Stimulated activated CD4-positive, alpha-beta T cell treated with anti-CD3 and anti-CD28 coated beads, TNF-alpha, amount 100 ng/mL, for 4 hours (primary cell): ENCODE measurements at regions not wholly inside any gene's neighbourhood (a gene's known extent, or its start where the extent isn't known, plus 50 kb on each side); places are given as distances from the start of the nearest gene placed in this dataset.
"Not testable (repeated sequence)": the region's sequence is repeated elsewhere in the genome, so short reads cannot be mapped to it uniquely, and the experiment has no call there.

ENCODE experiments used
- DNase-seq, 3 experiments: peaks; one replicate each; pipeline ENCODE4 v3.0.0-alpha.2; 2020; ENCODE audit warnings: low read depth in 3 of 3

DNA sequence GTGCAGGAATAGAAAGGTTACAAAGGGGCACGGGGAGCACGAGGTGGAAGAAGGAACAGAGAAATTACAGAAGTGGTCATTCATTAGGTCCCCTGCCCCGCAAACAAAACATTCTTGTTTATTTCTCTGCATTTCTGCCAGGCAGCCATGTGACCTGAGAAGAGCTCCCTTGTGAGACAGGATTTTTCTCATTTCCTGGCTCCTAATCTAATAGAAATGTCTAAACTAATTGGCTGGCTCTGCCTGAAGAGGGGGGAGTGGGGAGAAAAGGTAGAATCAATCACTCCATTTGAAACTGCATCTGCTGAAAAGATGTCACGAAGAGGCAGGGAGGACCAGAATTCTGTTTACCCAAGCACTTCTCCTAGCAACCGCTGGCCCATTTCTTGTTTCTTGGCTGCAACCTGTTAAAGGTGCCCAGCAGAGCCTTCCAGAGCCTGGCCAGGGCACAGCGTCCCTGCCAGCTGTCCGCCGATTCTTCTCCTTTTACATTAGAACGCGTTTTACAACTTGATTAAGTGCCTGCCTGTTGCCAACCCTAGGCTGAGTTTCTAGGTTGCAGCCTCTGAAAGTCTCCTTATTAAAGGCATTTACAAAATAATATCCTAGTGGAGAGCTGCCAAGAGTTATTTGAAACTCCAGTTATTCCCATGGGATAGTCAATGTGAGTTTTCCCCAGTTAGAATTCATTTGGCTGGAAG is 1227.6 kb downstream of the TYW1 start:
- DNase-seq, result no peak

DNA sequence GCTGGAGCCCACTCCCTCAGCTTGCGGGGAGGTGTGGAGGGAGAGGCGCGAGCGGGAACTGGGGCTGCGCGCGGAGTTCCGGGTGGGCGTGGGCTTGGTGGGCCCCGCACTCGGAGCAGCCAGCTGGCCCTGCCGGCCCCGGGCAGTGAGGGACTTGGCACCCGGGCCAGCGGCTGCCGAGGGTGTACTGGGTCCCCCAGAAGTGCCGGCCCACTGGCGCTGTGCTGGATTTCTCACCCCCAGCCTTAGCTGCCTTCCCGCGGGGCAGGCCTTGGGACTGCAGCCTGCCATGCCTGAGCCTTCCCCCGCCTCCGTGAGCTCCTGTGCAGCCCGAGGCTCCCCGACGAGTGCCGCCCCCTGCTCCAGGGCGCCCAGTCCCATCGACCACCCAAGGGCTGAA is 1234.4 kb downstream of the TYW1 start:
- not testable (repeated sequence) for DNase-seq

DNA sequence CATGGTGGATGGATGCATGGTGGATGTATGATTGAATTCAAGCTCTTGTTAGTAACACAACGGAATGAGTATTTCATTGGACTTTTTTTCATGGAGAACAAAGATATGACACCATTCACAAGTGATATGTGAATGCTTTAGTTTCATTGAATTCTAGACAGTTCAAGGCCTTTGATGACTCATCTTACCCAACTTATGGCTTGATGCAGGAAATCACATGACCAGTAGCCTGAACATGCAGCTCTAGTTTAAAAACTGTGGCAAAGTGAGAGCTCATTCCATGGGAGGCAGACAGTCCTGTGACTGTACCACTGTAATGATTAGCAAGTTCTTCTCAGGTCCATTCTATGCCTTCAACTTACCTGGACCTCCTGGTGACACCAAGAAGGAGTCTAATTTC is 1239.3 kb downstream of the TYW1 start:
- no peak for DNase-seq

DNA sequence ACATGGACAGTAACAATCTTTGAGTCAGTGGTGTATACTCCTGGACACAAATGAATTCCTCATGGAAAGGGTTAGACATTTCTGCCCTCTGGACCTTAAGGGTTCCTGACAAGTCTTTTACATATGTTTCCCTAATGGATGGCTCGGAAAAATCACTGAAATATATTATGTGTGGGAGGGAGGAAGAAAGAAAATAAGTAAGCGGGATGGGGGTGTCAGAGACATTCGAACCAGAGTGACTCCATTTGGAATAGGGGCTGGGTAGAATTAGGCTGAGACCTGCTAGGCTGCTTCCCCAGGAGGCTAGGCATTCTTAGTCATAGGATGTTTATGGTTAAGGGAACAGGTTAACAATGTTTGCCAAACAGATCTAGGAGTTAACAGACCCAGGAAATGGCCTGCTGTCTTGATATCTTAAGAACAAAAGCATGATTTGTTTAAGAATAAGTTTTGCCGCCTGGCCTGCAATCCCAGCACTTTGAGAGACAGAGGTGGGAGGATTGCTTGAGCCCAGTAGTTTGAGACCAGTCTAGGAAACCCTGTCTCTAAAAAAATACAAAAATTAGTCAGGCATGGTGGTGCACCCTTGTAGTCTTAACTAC is 1241.7 kb downstream of the TYW1 start:
- DNase-seq, result no peak

DNA sequence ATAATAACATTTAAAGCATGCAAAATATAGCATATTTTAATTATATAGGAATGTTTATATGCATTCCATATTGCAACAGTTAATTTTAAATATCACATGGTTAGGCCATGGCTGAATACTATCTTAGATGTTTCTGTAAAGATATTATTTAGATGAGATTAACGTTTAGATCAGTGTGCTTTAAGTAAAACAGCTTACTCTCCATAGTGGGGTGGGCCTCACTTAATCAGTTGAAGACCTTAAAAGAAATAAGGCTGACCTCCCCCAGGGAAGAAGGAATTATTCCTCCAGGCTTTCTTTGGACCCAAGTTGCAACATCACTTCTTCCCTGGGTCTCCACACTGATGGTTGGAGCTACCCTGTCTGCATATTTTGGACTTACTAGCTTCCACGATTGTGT is 1246.5 kb downstream of the TYW1 start:
- DNase-seq, result no peak

DNA sequence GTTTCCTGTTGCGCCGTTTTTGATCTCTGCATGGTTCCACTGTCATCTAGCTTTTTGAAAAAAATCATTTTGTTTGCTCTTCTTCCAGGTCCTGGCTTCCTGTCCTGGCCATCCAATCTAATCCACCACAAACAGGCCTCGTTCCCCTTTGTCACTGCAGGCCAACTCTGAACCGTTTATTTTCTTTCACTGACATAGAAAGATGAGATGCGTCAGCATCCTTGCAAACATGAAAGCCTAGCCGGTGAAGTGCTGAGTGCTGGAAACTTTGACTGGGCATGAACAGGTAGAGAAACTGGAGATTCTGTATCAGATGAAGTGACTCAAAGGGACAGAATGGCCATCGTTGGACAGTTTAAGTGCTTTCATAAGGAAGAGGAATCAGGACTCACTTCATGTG is 1247.8 kb downstream of the TYW1 start:
- no peak for DNase-seq

DNA sequence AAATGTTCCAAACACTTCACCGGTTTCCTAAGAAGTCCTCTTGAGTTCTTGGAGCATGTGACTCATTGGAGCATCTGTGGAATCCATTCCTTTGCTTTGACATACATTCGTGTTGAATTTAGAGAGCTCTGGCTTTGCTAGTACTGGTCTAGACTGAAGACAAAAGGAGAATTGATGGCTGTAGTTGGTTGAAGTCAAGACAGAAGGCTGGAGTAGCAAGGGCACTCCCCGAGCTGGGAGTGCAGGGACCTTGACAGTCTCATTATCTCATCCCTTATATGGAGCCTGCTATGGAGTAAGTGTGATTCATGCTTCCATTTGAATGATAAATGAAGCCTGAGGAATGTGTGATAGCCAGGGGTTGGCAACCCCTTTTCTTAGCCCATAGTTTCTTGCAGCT is 1249.1 kb downstream of the TYW1 start:
- no peak for DNase-seq

DNA sequence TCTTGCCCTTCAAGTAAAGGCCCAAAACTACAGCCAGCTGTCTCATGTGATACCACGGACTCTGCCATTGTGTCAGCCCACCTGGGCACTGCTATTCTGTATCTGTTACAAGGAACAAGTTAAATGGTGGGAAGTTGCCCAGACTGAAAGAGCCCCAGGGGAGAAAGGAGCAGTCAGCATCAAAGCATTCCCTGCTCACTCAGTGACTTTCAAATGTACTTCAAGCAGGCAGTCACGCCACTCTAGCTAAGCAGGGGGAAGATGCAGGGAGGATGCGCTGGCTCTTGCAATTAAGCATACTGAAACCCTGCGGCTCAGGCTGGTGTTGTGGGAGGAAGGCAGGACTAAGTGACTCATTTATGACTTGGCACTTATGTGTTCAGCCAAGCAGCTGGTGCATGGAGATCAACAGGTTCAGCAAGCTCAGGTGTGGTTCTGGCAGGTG is 1249.6 kb downstream of the TYW1 start:
- DNase-seq, result no peak

DNA sequence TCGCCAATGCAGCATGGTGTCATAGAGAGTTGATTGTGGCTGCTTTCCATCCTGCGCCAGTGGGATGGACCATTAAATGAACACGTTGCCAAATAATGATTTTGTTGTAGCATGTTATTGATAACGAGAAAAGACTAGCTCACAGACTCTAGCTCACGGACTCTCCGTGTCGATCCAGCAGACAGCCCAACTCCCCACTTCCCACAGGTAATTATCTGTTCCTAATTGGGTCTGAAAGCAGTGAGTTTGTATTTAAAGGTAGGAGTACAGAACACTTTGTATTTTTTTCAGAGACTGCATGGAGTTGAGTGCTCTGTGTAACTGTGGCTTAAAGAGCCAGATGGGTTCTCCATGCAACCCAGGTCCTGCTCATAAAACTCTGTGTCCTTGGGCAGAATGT is 1250.5 kb downstream of the TYW1 start:
- DNase-seq, result no peak

DNA sequence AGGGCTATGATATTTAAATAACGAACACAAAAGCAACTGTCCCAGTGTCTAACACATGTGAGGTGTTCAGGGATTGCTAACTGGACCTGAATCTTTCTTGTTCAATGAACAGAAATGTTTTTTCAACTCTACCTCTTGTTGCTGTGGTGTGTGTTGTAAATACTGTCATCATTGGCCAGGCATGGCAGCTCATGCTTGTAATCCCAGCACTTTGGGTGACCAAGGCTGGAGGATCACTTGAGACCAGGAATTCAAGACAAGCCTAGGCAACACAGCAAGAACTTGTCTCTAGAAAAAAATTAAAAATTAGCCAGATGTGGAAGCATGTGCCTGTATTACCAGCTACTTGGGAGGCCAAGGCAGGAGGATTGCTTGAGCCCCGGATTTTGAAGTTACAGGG is 1250.9 kb downstream of the TYW1 start:
- no peak for DNase-seq

DNA sequence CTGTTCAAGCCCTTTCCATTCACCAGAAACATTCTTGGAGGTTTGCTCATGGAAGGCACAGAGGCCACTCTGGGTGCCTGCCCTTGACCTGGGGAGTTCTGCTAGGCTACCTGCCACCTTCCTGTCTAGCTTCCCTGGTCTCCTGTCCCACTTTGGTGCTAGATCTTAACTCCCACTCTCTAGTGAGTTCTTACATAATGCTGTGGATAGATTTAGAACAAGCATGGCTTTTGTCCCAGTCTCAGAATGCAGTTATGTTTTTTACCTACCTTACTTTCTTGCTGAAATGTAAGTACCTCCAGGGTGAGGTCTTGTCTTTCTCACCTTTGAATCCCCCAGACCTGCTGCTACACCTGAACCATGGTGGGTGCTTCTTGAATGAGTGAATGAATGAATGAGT is 1252.3 kb downstream of the TYW1 start:
- DNase-seq, result no peak

DNA sequence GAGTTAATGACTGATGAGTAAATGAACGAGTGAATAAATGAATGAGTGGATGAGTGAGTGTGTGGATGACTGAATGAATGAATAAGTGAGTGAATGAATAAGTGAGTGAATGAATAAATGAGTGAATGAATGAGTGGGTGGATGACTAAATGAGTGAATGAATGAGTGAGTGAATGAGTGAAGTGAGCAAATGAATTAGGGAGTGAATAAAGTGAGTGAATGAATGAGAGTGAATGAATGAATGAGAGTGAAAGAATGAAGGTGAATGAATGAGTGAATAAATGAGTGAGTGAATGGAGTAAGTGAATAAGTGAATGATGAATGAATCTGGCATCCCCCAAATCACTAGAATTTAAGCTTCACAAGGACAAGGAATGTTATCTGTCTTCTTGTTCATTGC is 1253.0 kb downstream of the TYW1 start:
- DNase-seq, result no peak

DNA sequence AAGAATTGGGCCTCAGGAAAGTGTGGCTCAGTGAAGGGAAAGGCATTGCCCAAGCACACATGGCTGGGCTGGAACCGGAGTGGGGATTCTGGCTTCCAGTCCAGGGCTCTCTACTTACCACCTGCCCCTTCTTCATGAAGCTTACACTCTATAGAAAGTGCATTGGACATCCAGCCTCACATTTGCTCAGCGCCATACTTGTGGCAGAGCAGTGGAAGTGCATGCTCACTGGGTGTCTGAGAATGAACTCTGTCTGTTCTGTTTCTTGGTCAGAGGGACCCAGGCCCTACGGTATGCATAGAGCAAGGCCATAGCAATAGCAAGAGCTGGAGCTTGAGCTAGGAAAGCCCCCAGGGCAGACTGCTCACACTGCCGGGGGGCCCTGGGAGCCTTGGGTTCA is 1253.5 kb downstream of the TYW1 start:
- DNase-seq, result no peak

DNA sequence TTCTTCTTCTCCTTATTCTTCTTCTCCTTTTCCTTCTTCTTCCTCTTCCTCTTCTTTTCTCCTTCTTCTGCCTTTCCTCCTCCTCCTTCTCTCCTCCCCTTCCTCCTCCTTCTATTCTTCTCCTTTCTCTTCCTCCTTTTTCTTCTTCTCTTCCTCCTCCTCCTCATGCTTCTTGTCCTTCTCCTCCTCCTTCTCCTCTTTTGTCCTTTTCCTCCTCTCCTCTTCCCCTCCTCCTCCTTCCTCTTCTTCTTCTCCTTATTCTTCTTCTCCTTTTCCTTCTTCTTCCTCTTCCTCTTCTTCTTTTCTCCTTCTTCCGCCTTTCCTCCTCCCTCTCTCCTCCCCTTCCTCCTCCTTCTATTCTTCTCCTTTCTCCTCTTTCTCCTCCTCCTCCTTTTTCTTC is 1258.2 kb downstream of the TYW1 start:
- not testable (repeated sequence) for DNase-seq

DNA sequence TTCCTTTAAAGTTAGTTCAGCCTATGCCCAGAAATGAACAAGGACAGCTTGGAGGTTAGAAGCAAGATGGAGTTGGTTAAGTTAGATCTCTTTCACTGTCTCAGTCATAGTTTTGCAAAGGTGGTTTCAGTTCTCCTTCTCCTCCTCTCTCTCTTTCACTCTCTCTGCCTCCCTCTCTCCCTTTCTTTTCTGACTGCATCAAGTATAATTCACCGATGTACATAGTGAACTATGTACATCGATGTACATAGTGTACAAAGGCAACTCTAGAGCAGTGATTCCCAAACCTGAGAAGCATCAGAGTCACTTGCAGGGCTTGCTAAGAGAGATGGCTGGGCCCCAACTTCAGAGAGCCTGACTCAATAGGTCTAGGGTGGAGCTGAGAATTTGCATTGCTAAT is 1259.7 kb downstream of the TYW1 start:
- DNase-seq, result no peak

DNA sequence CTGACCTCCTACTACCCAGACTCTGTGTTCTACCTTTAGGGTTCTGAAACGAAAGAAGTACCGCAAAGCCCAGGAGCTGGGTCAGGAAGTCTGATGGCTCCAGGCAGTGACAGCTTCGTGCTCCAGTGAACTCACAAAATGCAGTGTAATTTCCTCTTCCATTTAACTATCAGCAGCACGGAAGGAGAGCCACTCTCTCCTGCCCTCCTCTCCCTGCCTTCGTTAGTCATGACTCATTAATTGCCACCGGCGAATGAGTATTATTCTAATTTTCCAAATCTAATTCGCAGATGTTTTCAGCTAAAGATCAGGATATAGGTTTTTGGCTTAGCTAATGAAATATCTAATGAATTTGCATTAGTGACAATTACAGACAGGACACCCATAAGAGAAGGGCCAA is 1262.0 kb downstream of the TYW1 start:
- no peak for DNase-seq

DNA sequence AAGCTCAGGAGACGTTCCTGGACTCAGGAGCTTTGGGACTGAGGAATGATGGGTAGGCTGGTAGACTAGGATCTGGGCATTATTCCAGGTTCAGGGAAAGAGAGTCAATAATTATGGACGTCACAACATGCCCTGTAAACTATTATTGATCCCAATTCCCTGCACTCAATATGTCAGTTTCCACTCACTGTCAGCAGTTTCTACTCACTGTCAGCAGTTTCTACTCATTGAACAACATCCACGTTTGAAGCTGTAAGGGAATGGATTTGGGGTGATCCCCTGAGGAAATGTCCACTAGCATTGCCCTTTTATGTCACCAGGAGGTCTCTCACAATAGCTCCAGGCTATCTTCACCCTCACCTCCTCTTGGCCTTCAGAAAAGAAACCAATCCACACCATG is 1268.6 kb downstream of the TYW1 start:
- no peak for DNase-seq

DNA sequence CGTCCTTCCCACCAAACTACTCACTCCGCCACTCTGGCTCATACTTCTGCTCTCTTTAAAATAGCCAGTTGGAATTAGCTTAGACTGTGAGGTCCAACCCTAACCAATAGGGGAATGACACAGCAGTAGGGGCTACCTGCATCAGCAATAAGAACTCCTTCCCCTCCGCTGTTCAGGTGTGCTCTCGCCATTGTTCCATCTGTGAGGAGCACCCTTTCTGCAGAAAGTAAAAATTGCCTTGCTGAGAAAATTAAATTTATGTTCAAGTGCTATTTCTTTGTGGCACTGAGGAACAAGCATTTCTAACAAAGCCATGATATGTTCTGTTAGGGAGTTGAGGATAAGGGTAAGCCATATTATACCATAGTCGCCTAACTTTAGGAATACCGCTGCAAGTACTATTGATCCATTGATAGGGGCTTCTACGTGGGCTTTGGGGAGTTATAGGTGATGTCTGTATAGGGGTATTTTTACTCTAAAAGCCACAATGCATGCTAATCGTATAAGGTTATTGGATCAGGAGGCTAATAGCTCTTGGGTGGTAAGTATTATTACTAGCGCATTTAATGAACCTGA is 1269.5 kb downstream of the TYW1 start:
- DNase-seq, result no peak

DNA sequence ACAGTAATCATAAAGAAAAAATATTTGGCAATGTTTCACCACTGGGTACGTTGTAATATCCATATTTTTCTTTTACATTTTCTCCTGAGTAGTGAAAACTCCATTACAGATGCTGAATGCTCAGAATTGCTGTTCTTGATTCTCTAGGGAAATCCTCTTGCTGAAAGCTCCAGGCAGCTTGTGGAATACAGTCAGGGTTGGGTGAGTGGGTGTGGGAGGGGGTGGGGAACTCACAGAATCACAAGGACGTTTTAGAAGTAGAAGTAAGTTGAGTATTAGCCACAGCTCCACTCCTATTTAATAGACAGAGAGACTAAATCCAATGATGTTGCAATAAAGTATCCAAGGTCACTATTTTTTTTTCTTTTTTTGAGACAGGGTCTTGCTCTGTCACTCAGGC is 1270.9 kb downstream of the TYW1 start:
- DNase-seq, result no peak

DNA sequence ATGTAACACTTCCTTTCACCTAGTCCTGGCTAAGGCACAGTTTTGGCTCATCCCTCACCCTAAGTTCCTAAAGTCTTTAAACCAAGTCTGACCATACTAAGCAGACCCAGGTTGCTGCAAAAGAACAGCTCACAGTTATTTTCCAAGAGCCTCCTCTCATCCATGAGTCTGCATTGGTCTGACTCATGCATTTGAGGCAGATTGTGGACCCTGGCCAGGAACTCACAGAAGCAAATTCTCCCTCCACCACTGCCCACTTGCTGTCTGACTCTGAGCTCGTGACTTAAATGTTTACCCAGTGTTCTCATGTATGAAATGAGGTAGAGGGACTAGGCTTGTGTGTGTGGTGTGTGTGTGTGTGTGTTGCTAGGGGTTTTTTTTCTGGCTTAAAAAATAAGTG is 1272.8 kb downstream of the TYW1 start:
- DNase-seq, result no peak

DNA sequence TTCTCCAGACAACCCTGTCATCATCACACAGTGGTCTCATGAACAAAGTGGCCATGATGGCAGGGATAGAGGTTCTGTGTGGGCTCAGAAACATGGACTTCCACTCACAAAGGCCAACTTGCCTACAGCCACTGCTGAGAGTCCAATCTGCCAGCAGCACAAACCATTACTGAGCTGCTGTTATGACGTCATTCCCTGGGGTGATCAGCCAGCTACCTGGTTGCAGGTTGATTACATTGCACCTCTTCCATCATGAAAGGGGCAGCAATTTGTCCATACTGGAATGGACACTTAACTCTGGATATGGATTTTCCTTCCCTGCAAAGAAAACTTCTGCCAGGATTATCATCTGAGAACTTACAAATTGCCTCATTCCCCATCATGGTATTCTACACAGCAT is 1275.9 kb downstream of the TYW1 start:
- DNase-seq, result no peak

DNA sequence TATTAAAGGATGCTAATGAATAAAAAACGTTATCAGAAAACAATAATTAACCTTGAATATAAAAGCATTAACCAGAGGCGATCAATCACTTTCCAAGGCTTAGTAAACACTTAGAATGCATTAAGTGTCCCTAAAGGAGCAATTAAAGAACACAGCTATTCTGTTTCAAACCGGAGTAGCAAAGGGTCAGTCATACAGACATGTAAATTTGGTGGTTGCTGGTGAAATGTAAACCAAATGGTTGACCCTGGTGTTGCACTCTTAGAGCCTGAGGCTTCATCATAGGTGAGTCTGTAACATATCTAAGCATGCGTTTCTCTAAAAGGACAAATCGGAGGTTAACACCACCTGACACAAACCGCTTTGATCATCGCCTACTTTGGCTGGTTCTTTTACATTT is 1280.1 kb downstream of the TYW1 start:
- DNase-seq, result no peak

DNA sequence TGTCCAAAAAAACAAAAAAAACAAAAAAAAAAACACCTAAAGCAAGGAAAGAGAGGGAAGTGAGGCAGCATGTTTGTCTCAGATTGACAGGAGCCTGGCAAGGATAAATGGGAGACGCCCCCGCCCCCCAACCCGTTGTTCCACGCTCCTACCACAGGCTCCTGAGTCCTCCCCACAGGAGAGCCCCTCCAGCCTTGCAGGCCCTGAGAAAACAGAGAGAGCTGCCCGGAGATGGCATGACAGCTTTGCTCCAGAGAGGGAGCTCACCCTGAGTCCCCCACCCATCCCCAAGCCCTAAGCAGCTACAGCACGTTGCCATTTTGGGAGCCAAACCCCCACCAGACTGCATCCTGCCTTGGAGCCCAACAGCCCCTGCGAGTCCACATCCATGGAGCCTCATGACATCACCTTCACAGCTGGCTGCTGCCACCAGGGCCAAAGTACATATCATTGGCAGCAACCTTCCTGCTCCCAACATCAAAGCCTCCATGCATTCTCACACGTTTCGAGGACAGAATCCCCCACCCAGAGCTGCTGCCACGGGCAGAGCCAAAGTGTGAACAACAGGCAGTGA is 1283.3 kb downstream of the TYW1 start:
- no peak for DNase-seq
